UCSD-AML1 (cell line): ENCODE measurements at regions not wholly inside any gene's neighbourhood (a gene's known extent, or its start where the extent isn't known, plus 50 kb on each side); places are given as distances from the start of the nearest gene placed in this dataset.

Source experiments
- DNase-seq: peaks from one replicate; lab custom pipeline; 2025; ENCODE audit not compliant: unreplicated experiment; lab: John Stamatoyannopoulos, UW

- no peak for DNase-seq
Observed at GRCh38 chr2:195413944-195414343, 243.1 kb upstream of the SLC39A10 start.

GRCh38 chr2:195413422-195413821 is 243.6 kb upstream of the SLC39A10 start:
- DNase-seq, result no peak

- DNase-seq, result no peak
Observed at GRCh38 chr2:195411219-195411687, 245.8 kb upstream of the SLC39A10 start.

GRCh38 chr2:195410074-195410671 is 246.9 kb upstream of the SLC39A10 start:
- DNase-seq, result no peak

GRCh38 chr2:195408811-195409210 is 248.2 kb upstream of the SLC39A10 start:
- DNase-seq, result no peak

GRCh38 chr2:195408196-195408595 is 248.8 kb upstream of the SLC39A10 start:
- no peak for DNase-seq

GRCh38 chr2:195407783-195408182 is 249.2 kb upstream of the SLC39A10 start:
- no peak for DNase-seq

- no peak for DNase-seq
Observed at GRCh38 chr2:195406886-195407603, 250.0 kb upstream of the SLC39A10 start.

GRCh38 chr2:195404651-195405050 is 252.4 kb upstream of the SLC39A10 start:
- DNase-seq, result no peak

- no peak for DNase-seq
Observed at GRCh38 chr2:195396479-195396878, 260.5 kb upstream of the SLC39A10 start.

- no peak for DNase-seq
Observed at GRCh38 chr2:195395362-195395761, 261.7 kb upstream of the SLC39A10 start.

GRCh38 chr2:195392446-195393336 is 264.3 kb upstream of the SLC39A10 start:
- DNase-seq, result no peak

GRCh38 chr2:195390686-195391321 is 266.2 kb upstream of the SLC39A10 start:
- no peak for DNase-seq

GRCh38 chr2:195388028-195388427 is 269.0 kb upstream of the SLC39A10 start:
- no peak for DNase-seq

- no peak for DNase-seq
Observed at GRCh38 chr2:195382186-195382585, 274.8 kb upstream of the SLC39A10 start.

GRCh38 chr2:195370167-195370943 is 286.7 kb upstream of the SLC39A10 start:
- DNase-seq, result no peak

GRCh38 chr2:195369218-195369587 is 287.8 kb upstream of the SLC39A10 start:
- no peak for DNase-seq

GRCh38 chr2:195368249-195369217 is 288.5 kb upstream of the SLC39A10 start:
- DNase-seq, result no peak

- DNase-seq, result no peak
Observed at GRCh38 chr2:195367809-195368208, 289.2 kb upstream of the SLC39A10 start.
